PC-3 (cell line): ENCODE measurements at regions not wholly inside any gene's neighbourhood (a gene's known extent, or its start where the extent isn't known, plus 50 kb on each side); places are given as distances from the start of the nearest gene placed in this dataset.

Source experiments
- ATAC-seq: fragments of 200-7000 bp; cut with Tn5 transposase; 2 replicates; pipeline ENCODE4 v1.9.1; 2020; ENCODE audit warnings: mild to moderate bottlenecking, moderate library complexity
- BruUV-seq: library from RNA; stranded (reverse); fragments of 400-500 nt; replicated peaks from 2 replicates; lab custom pipeline; 2021; lab: Mats Ljungman, UMichigan
- CTCF ChIA-PET: fragments of 300-600 bp; sonication (Branson Sonifier 250); formaldehyde crosslinking; loops from one replicate; lab custom pipeline; 2022; ENCODE audit warnings: antibody characterized with exemption; lab: Charles Lee
- POLR2A ChIA-PET: fragments of 300-600 bp; sonication (Branson Sonifier 250); formaldehyde crosslinking; loops from one replicate; lab custom pipeline; 2022; ENCODE audit warnings: antibody characterized with exemption; ENCODE audit not compliant: unreplicated experiment; lab: Charles Lee
- DNase-seq: peaks from one replicate; pipeline ENCODE4 v3.0.0-alpha.2; 2015
- H2AFZ ChIP-seq: fragments of 300-600 bp; sonication (generic); 2 replicates; pipeline ENCODE4 v1.6.0; 2016; ENCODE audit warnings: antibody characterized with exemption, low read length
- H3F3A ChIP-seq: fragments of 300-600 bp; sonication (generic); one replicate; pipeline ENCODE4 v1.6.0; 2017; ENCODE audit warnings: antibody characterized with exemption, low read length, control low read depth, mild to moderate bottlenecking; ENCODE audit not compliant: unreplicated experiment
- H3K27ac ChIP-seq: fragments of 300-600 bp; sonication (generic); 2 replicates; pipeline ENCODE4 v1.5.1; 2016; ENCODE audit warnings: mild to moderate bottlenecking, low read length
- H3K27me3 ChIP-seq: fragments of 300-600 bp; sonication (generic); 2 replicates; pipeline ENCODE4 v1.6.1; 2016; ENCODE audit warnings: low read length, mixed read lengths
- H3K36me3 ChIP-seq: fragments of 300-600 bp; sonication (generic); 2 replicates; pipeline ENCODE4 v1.6.1; 2016; ENCODE audit warnings: low read depth, mixed run types, low read length, mixed read lengths
- H3K4me1 ChIP-seq: fragments of 300-600 bp; sonication (generic); 2 replicates; pipeline ENCODE4 v1.5.1; 2016; ENCODE audit warnings: low read length; ENCODE audit not compliant: insufficient read depth
- H3K4me2 ChIP-seq: fragments of 300-600 bp; sonication (generic); 2 replicates; pipeline ENCODE4 v1.6.0; 2016; ENCODE audit warnings: low read length
- H3K4me3 ChIP-seq: fragments of 300-600 bp; sonication (generic); 2 replicates; pipeline ENCODE4 v1.5.1; 2016; ENCODE audit warnings: mild to moderate bottlenecking, low read length, mixed read lengths
- H3K79me2 ChIP-seq: fragments of 300-600 bp; sonication (generic); 2 replicates; pipeline ENCODE4 v1.6.1; 2017; ENCODE audit warnings: low read length, mixed read lengths
- H3K9ac ChIP-seq: fragments of 300-600 bp; sonication (generic); 2 replicates; pipeline ENCODE4 v1.6.0; 2016; ENCODE audit warnings: mild to moderate bottlenecking, low read length
- H3K9me2 ChIP-seq: fragments of 300-600 bp; sonication (generic); replicated peaks from 2 replicates; pipeline ENCODE4 v1.6.1; 2016; ENCODE audit warnings: mixed run types, low read length, mixed read lengths
- H3K9me3 ChIP-seq: fragments of 300-600 bp; sonication (generic); 2 replicates; pipeline ENCODE4 v1.6.1; 2016; ENCODE audit warnings: low read length, mixed read lengths
- H4K20me1 ChIP-seq: fragments of 300-600 bp; sonication (generic); 2 replicates; pipeline ENCODE4 v1.6.1; 2016; ENCODE audit warnings: low read length, mixed read lengths
- EZH2 ChIP-seq: fragments of 300-600 bp; sonication (generic); IDR thresholded peaks from one replicate; pipeline ENCODE4 v1.6.1; 2017; ENCODE audit warnings: antibody characterized with exemption, mild to moderate bottlenecking, low read length; ENCODE audit not compliant: unreplicated experiment
- EZH2phosphoT487 ChIP-seq: fragments of 300-600 bp; sonication (generic); IDR thresholded peaks from 2 replicates; pipeline ENCODE4 v1.6.1; 2018; ENCODE audit warnings: mild to moderate bottlenecking, antibody characterized with exemption, low read length, borderline replicate concordance
- intact Hi-C: fragments of 100-400 bp; cut with micrococcal nuclease; formaldehyde crosslinking; loops from 2 replicates; pipeline ENCODE4 v1.9.0; 2023
- TF ChIP-seq, protein P1 (sequence below): fragments of 300-600 bp; sonication (generic); conservative IDR thresholded peaks from 2 replicates; pipeline ENCODE4 v1.5.1; 2017; ENCODE audit warnings: antibody characterized with exemption, low read depth, mild to moderate bottlenecking, low read length

GRCh38 chr1:50358962-50359361, 64.3 kb downstream of the DMRTA2 start:
- Histone ChIP-seq H4K20me1 (no peaks in the 10 kb centered on the region), H3K9ac (no peak overlapping the region), H3K79me2 (no peaks in the 10 kb centered on the region), H3F3A (no peaks in the 10 kb centered on the region), H2AFZ (no peak overlapping the region), H3K36me3 (no peaks in the 10 kb centered on the region), H3K27ac (no peak overlapping the region), H3K4me2 (no peak overlapping the region), H3K27me3 (no peaks in the 10 kb centered on the region), H3K9me3 (no peaks in the 10 kb centered on the region), H3K4me1 (no peaks in the 10 kb centered on the region), H3K9me2 (no peaks in the 10 kb centered on the region), H3K4me3 (no peak overlapping the region)
- intact Hi-C loops: no loop called here
- POLR2A ChIA-PET: no interaction called here
- TF ChIP-seq EZH2phosphoT487 (no peak), EZH2 (no peak)
- TF ChIP-seq, protein P1, sequence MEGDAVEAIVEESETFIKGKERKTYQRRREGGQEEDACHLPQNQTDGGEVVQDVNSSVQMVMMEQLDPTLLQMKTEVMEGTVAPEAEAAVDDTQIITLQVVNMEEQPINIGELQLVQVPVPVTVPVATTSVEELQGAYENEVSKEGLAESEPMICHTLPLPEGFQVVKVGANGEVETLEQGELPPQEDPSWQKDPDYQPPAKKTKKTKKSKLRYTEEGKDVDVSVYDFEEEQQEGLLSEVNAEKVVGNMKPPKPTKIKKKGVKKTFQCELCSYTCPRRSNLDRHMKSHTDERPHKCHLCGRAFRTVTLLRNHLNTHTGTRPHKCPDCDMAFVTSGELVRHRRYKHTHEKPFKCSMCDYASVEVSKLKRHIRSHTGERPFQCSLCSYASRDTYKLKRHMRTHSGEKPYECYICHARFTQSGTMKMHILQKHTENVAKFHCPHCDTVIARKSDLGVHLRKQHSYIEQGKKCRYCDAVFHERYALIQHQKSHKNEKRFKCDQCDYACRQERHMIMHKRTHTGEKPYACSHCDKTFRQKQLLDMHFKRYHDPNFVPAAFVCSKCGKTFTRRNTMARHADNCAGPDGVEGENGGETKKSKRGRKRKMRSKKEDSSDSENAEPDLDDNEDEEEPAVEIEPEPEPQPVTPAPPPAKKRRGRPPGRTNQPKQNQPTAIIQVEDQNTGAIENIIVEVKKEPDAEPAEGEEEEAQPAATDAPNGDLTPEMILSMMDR: no peak
- BruUV-seq: no TSS peak
- DNase-seq (no peak), ATAC-seq (no peak)
- CTCF ChIA-PET: no interaction called here

DNA sequence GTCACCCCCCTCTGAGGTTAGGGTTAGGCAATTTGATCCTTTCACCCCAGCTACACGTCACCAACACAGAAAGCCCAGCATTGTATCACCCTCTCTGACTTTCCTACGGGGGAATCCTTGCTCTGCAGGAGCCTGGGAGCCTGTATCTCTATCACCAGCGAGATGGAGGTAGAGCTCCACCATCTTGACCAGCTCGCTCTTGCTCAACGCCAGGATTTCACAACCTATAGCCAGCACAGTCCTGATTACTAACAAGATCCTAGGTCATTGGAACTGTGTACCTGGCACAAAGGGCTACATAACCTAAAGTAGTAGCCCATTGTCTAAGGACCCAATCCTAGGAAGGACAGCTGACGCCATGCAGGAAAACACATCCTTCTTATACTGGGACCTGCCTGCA, 66.1 kb downstream of the DMRTA2 start:
- ATAC-seq (no peak), DNase-seq (no peak)
- Histone ChIP-seq H3K4me1 (no peaks in the 10 kb centered on the region), H2AFZ (no peak overlapping the region), H3K27me3 (no peaks in the 10 kb centered on the region), H3K36me3 (no peaks in the 10 kb centered on the region), H3K9me2 (no peaks in the 10 kb centered on the region), H3K9me3 (no peaks in the 10 kb centered on the region), H3F3A (no peaks in the 10 kb centered on the region), H3K79me2 (no peaks in the 10 kb centered on the region), H3K27ac (no peak overlapping the region), H3K4me3 (no peak overlapping the region), H3K4me2 (no peak overlapping the region), H3K9ac (no peak overlapping the region), H4K20me1 (no peaks in the 10 kb centered on the region)
- POLR2A ChIA-PET: no interaction called here
- TF ChIP-seq EZH2 (no peak), EZH2phosphoT487 (no peak)
- TF ChIP-seq, protein P1: no peak
- intact Hi-C loops: no loop called here
- BruUV-seq: no TSS peak
- CTCF ChIA-PET: no interaction called here

GRCh38 chr1:50354813-50355212, 68.4 kb downstream of the DMRTA2 start:
- POLR2A ChIA-PET: no interaction called here
- no peaks in the 10 kb centered on the region for H3K27me3 ChIP-seq
- ATAC-seq (no peak), DNase-seq (no peak)
- H3K79me2 ChIP-seq: no peaks in the 10 kb centered on the region
- CTCF ChIA-PET: no interaction called here
- H3K36me3 ChIP-seq: no peaks in the 10 kb centered on the region
- TF ChIP-seq, protein P1: no peak
- TF ChIP-seq EZH2phosphoT487 (no peak), EZH2 (no peak)
- no peak overlapping the region for H3K4me2 ChIP-seq
- no peak overlapping the region for H3K4me3 ChIP-seq
- H4K20me1 ChIP-seq: no peaks in the 10 kb centered on the region
- H3F3A ChIP-seq: no peaks in the 10 kb centered on the region
- no TSS peak for BruUV-seq
- no peak overlapping the region for H3K9ac ChIP-seq
- no peaks in the 10 kb centered on the region for H3K4me1 ChIP-seq
- no peaks in the 10 kb centered on the region for H3K9me2 ChIP-seq
- H2AFZ ChIP-seq: no peak overlapping the region
- no peaks in the 10 kb centered on the region for H3K9me3 ChIP-seq
- intact Hi-C loops: no loop called here
- H3K27ac ChIP-seq: no peak overlapping the region
